Fibroblast of gingiva (primary cell): ENCODE measurements at regions not wholly inside any gene's neighbourhood (a gene's known extent, or its start where the extent isn't known, plus 50 kb on each side); places are given as distances from the start of the nearest gene placed in this dataset.
A peak's percentile ranks its signal among the peaks of the same experiment; 100 is the strongest.
"Not testable (repeated sequence)": the region's sequence is repeated elsewhere in the genome, so short reads cannot be mapped to it uniquely, and the experiment has no call there.

Experiments used
- DNase-seq: peaks from one replicate; pipeline ENCODE4 v3.0.0-alpha.2; 2011; ENCODE audit warnings: low read depth

DNA sequence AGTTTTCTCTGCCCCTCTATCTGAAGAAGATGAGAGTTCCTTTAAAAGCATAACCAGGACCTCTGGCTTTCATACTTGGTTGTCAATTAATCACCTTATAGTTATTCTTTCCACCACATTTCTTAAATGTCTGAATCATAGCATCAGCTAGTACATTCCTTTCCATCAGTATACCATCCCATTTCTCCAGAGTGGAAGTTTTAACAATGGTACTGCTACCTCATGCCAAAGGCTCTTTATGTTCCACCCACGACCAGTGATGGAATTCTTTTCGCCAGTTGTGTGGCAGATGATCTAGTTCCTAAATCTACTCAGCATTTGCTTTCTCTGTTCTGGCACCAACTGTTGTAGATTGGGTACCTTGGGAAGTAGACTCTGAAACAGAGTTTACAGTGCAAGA is 379.8 kb downstream of the ZNF674 start:
- DNase-seq, result peak; percentile 28

DNA sequence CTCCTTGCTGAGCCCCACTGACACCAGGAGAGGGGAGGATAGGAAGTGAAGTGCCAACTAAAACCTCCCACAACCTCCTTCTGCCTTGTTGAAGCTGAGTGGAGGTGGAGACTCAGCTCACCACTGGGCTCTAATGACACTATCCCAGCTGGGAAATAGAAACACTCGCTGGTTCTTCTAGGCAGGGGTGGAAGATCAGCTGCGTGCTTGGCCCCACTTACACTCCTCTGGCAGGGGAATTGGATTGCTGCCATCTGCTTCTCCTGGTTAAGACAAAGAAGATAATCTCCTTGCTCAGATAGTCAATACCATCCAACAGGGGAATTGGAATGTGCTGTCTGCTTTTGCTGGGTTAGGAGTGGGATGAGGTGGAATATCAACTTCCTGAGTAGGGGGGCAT is 392.5 kb downstream of the ZNF674 start:
- no peak for DNase-seq

DNA sequence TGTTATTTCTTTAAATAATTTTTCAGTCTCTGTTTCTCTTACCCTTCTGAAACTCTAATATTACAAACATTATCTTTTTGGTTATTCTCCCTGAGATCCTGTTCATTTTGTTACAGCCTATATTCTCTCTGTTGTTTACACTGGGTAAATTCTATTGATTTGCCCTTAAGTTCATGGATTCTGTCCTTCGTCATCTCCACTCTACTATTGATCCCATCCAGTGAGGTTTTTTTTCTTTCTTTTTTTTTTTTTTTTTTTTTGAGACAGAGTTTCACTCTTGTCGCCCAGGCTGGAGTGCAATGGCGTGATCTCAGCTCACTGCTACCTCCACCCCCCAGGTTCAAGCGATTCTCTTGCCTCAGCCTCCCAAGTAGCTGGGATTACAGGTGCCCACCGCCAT is 393.9 kb downstream of the ZNF674 start:
- not testable (repeated sequence) for DNase-seq

DNA sequence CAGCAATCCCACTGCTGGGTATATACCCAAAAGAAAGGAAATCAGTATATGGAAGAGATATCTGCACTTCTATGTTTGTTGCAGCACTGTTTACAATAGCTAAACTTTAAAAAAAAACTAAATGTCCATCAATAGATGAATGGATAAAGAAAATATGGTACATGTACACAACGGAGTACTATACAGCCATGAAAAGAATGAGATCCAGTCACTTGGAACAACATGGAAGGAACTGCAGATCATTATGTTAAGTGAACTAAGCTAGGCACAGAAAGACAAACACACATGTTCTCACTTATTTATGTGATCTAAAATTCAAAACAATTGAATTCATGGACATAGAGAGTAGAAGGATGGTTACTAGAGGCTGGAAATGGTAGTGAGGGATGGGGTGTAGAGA is 400.7 kb downstream of the ZNF674 start:
- no peak for DNase-seq

DNA sequence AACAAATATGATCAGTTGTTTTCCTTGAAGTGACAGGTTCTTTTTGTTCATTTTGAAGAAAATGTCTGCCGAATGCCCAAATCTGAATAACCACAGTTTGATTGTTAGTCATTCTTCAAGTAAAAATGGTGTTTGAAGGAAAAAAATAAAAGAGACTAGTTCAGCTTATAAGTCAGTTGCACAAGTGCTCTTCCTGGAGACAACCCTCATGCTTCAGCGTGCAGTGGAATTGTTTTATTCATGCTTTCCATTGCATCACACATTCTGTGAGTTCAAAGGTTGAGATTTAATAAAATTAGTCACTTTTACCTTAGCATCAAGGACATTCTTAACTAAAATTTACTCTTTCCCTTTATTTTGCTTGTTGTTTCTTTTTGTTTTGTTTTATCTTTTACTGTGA is 404.9 kb downstream of the ZNF674 start:
- DNase-seq, result peak; percentile 29

DNA sequence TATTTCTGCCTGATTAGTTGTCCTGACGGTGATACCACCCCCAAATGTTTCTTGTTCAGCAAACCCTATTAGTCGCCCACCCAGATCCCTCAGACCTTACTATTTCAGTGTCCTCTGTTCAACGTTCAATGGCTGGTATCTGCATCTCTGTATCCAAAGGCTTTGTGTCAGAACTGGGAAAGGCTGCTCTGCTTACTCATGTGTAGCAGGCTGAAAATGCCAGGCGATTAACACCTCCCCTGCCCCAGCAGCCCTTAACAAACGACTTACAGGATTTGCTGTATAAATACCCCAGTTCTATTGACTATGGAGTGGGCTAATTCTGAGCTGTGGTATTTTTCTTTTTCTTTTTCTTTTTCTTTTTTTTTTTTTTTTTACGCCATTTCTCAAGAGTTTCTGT is 415.0 kb downstream of the ZNF674 start:
- DNase-seq, result no peak

DNA sequence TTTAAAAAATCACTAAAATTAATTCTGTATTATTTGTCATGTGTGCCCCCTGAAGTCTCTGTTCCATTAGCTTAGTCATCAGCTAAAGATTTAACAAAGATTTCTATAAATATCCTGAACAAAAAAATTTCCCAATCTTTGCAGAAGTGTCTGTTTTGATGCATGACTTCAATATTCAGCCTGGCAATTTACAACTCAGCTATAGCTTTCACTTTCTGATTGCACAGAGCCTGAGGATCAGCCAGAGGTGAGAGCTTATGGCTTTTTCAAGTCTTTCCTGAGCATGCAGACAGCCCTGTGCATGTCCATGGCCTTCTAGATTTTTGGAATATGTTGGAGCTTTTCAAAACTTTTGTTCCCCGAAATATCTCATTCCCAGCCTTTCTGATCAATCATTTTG is 420.1 kb downstream of the ZNF674 start:
- peak; percentile 1 for DNase-seq

DNA sequence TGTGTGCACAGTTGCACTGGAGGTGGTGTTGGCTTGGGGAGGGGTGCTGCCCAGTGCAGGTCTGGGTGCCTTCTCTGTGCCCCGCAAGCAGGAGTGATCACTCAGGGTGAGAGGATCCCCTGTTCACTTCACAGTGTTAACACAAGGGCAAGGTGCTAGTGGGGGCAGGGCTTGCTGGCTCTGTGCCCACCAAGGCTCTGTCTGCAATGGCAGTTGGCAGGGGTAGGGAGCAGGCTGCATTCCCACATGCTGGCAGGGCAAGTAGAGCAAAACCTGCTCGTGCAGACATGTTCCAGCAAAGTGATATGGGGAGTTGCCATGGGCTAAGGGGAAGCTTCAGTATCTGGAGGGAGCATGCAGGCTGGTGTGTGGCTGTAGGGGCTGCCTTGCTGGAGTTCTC is 428.0 kb downstream of the ZNF674 start:
- DNase-seq, result no peak

DNA sequence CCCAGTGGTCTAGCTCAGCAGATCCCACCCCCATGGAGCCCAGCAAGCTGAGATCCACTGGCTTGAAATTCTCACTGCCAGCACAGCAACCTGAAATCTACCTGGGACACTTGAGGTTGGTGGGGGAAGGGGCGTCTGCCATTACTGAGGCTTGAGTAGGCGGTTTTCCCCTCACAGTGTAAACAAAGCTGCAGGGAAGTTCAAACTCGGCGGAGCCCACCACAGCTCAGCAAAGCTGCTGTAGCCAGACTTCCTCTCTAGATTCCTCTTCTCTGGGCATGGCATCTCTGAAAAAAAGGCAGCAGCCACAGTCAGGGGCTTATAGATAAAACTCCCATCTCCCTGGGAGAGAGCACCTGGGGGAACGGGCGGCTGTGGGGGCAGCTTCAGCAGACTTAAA is 457.9 kb downstream of the ZNF674 start:
- DNase-seq, result not testable (repeated sequence)

DNA sequence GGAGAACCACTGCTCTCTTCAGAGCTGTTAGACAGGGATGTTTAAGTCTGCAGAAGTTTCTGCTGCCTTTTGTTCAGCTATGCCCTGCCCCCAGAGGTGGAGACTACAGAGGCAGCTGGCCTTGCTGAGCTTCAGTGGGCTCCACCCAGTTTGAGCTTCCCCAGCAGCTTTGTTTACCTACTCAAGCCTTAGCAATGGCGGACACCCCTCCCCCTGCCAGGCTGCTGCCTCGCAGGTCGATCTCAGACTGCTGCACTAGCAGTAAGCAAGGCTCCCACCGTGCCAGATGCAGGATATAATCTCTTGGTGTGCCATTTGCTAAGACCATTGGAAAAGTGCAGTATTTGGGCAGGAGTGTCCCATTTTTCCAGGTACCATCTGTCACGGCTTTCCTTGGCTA is 465.1 kb downstream of the ZNF674 start:
- not testable (repeated sequence) for DNase-seq

DNA sequence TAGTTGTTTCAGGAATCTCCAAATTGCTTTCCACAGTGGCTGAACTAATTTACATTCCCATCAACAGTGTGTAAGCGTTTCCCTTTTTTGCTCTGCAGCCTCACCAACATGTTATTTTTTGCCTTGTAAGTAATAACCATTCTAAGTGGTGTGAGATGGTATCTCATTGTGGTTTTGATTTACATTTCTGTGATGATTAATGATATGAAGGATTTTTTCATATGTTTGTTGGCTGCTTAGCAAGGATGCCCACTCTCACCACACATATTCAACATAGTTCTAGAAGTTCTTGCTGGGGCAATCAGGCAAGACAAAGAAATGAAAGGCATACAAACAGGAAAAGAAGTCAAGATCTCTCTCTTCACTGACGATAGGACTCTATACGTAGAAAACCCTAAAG is 472.4 kb downstream of the ZNF674 start:
- DNase-seq, result no peak

DNA sequence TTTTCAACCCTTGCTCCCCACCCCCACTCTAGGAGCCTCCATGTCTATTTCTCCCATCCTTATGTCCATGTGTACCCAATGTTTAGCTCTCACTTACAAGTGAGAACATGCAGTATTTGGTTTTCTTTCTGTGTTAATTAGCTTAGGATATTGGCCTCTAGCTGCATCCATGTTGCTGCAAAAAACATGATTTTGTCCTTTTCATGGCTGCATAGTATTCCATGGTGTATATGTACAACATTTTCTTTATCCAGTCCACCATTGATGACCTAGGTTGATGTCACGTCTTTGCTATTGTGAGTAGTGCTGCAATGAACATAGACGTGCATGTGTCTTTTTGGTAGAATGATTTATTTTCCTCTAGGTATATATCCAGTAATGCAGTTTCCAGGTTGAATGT is 472.8 kb downstream of the ZNF674 start:
- no peak for DNase-seq

DNA sequence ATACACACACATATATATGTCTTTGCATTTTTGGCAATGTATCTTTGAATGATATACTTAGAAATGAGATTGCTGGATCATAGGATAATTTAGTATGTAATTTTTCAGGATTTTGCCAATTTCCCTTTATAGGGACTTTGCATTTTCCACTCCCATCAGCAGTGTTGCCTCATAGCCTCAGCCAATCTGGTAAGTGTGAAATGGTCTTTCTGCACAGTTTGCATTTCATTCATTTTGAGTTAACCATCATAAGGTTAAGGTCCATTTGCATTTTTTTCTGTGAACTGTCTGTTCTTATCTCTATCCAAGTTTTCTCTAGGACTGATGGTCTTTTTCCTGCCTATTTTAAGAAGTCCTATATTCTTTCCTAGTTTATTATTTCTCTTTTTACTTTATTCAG is 474.8 kb downstream of the ZNF674 start:
- DNase-seq, result no peak

DNA sequence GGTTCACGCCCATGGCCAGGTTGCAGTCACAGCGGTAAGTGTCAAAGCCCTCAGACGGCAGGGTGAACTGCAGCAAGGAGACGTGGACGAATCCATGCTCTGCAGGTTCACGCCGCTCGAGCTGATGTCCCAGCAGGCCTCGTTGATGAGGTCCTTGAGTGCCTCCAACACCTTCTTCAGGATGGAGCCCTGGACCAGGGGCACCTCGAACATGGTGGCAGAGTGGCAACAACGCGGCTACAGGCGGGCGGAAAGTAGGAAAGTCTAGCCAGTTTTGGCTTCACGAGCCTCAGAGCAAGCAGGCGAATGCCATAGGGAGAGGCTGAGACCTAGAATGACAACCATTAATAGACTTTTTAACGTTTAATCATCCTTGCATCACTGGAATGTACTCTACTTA is 485.9 kb downstream of the ZNF674 start:
- DNase-seq, result no peak

DNA sequence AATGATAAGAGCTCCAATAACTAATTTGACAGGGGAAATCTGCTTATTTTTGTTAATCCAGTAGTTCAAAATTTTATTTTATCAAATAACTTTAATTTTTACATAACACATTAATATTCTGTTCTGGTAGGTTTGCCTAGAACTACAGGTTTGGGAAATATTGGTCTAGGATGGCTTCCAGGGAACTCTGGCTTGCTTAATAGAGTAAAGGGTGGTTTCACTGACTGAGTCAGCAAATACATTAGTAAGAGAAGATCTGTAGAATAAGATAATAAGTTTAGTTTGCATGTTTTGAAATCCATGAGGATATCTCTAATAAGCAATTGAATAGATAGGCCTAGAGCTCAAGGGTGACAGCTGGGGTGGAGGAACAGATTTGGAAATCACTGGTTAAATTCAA is 500.7 kb downstream of the ZNF674 start:
- DNase-seq, result peak; percentile 2

DNA sequence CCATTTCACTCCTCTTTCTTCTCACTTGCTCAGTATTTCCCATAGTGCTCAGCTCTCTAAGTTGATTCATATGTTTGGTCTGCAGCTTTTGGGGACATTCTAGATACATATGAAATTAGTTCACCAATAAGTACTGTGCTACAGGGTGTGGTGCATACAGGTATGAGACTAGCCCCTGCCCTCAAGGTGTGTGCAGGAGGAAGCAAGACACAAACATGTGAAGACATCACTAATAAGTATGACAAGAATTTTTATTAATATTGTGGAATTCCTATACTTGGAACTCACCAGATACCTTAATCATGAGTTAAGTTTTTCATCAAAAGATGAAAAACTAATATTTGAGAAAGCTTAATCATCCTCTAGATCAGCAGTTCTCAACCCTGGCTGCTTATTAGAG is 505.2 kb downstream of the ZNF674 start:
- no peak for DNase-seq

DNA sequence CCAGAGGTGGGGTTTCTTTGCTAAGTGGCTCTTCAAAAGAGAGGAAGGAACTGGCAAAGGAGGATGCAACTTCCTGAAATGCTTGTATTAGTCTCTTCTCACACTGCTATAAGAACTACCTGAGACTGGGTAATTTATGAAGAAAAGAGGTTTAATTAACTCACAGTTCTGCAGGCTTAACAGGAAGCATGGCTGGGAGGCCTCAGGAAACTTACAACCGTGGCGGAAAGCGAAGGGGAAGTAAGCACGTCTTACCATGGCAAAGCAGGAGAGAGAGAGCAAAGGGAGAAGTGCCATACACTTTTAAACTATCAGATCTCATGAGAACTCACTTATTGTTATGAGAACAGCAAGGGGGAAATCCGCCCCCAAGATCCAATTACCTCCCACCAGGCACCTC is 505.7 kb downstream of the ZNF674 start:
- DNase-seq, result no peak

DNA sequence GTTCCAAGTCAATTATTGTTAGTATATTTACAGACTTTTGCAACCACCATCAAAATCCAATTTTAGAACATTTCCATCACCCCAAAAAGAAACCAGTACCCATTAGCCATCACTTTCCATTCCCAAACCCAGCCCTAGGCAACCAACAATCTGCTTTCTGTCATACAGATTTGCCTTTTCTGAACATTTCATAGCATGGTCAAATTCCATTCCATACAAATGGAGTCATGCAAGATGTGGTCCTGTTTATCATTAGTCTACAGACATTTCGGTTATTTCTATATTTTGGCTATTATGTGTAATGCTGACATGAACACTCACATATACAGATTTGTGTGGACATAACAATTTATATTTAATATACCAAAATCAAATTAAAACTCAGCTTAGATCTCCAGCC is 508.7 kb downstream of the ZNF674 start:
- DNase-seq, result no peak

DNA sequence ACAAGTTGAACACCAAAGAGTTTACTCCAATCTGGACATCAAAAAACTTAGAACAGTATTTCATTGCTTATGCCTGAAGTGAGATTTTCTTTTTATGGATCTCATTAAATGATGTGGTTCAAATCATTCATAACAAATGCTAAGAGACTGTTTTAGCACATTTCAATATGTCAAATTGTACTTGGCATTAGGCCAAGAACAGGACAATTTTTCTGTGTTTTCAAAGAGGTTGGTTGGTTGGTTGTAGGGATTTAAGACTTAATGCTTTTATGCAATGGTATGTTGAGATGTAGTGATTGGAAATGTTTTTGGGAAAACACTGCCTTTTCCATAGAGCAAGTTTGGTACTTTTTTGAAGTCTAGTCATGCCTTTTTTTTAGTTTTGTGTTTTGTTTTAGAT is 510.4 kb downstream of the ZNF674 start:
- DNase-seq, result no peak

DNA sequence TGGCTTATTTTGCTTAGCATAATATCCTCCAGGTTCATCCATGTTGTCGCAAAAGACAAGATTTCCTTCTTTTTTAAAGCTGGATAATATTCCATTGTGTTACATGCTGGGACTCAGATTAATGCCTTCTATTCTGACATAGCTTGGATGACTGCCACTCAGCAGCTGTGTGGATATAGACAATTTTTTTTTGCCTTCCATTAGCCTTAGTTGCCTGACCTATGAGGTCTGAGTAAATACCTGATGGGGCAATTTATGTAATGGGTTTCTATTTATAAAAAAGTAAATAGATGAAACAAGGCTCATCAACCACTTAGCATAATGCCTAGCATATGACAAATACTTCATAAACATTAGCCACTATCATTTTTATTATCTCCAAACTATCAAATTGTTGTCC is 515.4 kb downstream of the ZNF674 start:
- no peak for DNase-seq

DNA sequence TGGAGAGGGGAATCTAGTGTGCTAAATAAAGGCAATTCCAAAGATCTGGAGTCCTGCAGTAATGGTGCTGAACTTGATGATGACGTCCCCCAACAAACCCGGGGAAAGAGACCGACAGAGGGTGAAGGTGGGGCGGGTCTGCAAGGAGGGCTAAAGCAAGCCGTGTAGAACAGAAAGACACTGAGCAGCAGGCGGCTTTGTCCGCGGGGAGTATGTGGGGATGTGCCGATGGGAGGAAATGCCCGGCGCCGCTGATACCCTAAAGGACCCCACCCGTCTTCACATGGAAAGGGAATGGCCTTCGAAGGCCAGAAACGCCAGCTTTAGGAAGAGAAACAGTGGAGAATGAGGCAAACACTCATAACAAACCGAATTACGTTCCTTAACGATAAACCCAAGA is 528.9 kb downstream of the ZNF674 start:
- DNase-seq, result no peak

DNA sequence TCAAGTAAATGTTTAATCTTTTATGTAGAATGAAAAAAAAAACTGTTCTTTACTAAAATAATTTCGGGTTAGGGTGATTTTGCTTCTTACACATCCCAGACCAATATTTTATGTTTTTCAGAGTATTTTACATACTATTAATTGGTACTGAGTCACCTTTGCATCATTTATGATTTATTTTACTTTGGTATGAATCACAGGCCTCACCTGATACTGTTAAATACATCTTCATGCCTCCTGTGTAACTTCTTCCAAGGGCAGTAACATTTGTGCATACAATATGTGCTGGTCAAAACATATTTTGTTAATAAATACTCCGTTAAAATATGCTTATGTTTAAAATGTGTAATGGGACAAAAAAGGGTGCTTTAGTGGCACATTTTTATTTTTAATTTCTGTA is 529.6 kb downstream of the ZNF674 start:
- DNase-seq, result no peak

DNA sequence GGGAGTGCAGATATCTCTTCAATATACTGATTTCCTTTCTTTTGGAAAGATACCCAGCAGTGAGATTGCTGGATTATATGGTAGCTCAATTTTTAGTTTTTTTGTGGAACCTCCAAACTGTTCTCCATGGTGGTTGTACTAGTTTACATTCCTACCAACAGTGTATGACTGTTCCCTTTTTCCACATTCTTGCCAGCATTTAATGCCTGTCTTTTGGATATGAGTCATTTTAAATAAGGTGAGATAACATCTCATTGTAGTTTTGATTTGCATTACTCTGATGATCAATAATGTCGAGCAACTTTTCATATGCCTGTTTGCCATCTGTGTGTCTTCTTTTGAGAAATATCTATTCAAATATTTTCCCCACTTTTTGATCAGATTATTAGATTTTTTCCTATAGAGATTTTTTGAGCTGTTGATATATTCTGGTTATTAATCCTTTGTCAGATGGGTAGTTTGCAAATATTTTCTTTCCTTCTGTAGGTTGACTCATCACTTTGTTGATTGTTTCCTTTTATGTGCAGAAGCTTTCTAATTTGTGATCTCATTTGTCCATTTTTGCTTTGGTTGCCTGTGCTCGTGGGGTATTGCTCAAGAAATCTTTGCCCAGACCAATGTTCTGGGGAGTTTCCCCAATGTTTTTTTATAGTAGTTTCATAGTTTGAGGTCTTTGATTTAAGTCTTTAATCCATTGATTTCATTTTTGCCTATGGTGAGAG is 552.7 kb downstream of the ZNF674 start:
- DNase-seq, result no peak

DNA sequence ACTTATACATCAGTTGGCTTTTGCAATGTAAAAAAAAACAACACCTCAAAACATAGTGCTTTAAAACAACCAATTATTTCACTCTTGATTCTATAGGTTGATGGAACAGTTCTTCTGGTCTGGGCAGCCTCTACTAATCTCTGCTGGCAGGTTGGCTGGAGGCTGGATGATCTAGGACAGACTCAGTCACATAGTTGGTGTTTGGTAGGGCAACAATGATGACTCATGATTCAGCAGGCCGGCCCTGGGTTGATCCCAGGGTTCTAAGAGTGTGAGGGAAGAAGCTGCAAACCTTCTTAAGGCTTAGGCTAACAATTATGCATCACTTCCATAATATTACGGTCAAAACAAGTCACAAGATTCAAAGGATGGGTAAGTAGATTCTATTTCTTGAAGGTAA is 558.2 kb downstream of the ZNF674 start:
- no peak for DNase-seq

DNA sequence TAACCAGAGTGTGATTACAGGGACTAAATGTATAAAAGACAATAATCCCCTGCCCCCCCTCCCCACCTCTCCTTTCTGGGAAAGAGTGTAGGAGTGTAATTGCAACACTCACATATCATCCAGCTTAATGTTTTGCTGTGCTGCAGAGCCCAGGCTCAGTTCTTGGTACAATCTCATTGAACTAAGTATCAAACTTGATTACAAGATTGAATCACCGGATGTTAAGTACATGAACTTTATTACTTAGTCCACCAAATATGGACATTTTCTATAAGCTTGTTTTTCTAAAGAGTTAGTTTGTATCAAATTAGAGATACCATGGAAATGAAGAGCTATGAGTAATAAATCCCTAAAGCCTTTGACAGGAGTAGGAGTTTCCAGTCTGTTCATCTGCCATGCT is 559.1 kb downstream of the ZNF674 start:
- DNase-seq, result no peak
